Ureter (tissue), 1 donor: ENCODE measurements at regions not wholly inside any gene's neighbourhood (a gene's known extent, or its start where the extent isn't known, plus 50 kb on each side); places are given as distances from the start of the nearest gene placed in this dataset.
A peak's percentile ranks its signal among the peaks of the same experiment; 100 is the strongest.

Source experiments
- DNase-seq: peaks from one replicate; pipeline ENCODE4 v3.0.0-alpha.2; 2020; ENCODE audit warnings: low spot score
- donor health status: DM: yes; HTN: yes; CAD: no.

- DNase-seq, result no peak
Measured at GRCh38 chr6:26215585-26216358, 128.5 kb downstream of the HFE start.

- peak; percentile 80 for DNase-seq
Measured at GRCh38 chr6:26216359-26216885, 129.2 kb downstream of the HFE start.

DNA sequence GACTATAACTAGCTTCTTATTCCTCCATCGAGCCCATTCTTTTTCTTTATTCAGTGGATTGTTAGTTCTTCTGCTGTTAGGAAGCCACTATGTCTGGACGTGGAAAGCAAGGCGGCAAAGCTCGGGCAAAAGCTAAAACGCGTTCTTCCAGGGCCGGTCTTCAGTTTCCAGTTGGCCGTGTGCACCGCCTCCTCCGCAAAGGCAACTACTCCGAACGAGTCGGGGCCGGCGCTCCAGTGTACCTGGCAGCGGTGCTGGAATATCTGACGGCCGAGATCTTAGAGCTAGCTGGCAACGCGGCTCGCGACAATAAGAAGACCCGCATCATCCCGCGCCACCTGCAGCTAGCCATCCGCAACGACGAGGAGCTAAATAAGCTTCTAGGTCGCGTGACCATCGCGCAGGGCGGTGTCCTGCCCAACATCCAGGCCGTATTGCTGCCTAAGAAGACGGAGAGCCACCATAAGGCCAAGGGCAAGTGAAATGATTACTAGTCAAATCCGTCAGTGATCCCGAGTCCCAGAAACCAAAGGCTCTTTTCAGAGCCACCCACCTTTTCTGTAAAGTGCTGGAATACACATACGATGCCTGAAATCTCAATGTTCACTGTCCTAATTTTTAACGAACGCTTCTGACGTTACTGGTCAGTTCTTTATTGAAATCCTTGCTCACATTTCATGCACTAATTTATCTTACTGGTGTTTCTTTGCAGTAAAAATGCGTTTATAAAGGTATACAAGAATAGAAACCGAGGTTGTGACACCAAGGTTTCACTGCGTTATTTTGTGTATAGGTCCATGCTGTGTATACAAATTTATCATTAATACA is 129.9 kb downstream of the HFE start:
- peak; percentile 88 for DNase-seq

- DNase-seq, result no peak
Measured at GRCh38 chr6:26217714-26218075, 130.5 kb downstream of the HFE start.

- DNase-seq, result no peak
Measured at GRCh38 chr6:26218824-26219223, 131.6 kb downstream of the HFE start.

DNA sequence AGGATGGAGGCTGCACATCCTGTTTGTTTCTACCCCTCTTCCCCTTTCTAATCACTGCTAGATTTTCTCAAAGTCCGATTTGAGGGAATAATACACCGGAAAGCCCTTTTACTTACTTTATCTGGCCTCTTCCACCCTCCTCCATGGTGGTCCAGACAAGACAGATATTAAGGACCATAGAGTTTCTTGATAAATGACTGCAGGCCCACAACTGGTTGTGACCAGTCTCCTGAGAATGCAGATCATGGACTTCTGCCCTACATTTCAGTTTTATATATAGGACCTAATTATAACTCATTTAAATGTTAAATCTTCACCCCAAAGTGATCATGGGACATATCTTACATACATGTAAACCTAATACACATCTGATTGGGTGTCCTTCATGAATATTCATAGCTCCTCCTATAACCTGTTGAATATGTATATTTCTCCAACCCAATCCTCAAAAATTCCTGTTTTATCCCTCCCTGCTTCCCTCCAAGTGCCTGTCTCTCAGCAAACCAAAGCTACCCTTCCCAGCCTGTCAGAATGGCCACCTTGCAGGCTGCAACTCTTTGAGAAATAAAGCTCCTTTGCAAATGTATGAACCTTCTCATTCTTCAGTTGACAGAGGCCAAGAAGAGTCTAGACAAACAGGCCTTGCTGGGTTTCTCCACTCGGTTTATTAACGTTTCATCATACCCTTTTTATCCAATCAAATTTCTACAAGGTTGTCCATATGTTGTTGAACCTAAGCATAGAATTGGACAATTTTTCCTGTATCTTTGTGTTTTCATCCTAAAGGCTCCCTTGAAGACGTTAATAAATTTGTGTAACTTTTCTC is 133.1 kb downstream of the HFE start:
- DNase-seq, result no peak

DNA sequence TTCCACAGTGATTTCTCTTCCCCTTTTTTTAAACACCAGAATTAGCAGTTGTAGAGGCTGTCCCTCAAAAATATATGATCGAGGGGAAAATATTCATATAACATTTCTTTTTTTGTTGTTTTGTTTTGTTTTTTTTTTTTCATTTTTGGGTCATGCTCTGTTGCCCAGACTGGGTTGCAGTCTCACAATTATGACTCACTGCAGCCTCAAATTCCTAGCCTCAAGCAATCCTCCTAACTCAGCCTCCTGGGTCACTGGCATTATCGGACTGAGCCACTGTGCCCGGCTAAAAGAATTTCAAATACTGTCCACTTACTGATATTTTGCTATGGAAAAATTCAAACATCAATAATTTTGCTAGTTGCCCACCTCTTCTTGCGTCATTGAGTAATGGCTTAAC is 134.0 kb downstream of the HFE start:
- DNase-seq, result no peak

DNA sequence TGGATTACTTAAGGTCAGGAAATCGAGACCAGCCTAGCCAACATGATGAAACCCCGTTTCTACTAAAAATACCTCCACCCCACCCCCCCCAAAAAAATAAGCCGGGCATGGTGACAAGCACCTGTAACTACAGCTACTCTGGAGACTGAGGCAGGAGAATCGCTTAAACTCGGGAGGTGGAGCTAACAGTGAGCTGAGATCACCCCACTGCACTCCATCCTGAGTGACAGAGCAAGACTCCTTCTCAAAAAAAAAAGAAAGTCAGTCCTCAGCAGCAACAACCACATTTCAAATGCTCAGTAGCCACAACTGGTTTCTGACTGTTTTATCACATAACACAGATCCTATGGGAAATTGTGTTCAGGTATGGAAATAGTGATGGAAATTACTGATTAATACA is 135.3 kb downstream of the HFE start:
- no peak for DNase-seq

GRCh38 chr6:26223228-26223627 is 136.0 kb downstream of the HFE start:
- DNase-seq, result no peak

DNA sequence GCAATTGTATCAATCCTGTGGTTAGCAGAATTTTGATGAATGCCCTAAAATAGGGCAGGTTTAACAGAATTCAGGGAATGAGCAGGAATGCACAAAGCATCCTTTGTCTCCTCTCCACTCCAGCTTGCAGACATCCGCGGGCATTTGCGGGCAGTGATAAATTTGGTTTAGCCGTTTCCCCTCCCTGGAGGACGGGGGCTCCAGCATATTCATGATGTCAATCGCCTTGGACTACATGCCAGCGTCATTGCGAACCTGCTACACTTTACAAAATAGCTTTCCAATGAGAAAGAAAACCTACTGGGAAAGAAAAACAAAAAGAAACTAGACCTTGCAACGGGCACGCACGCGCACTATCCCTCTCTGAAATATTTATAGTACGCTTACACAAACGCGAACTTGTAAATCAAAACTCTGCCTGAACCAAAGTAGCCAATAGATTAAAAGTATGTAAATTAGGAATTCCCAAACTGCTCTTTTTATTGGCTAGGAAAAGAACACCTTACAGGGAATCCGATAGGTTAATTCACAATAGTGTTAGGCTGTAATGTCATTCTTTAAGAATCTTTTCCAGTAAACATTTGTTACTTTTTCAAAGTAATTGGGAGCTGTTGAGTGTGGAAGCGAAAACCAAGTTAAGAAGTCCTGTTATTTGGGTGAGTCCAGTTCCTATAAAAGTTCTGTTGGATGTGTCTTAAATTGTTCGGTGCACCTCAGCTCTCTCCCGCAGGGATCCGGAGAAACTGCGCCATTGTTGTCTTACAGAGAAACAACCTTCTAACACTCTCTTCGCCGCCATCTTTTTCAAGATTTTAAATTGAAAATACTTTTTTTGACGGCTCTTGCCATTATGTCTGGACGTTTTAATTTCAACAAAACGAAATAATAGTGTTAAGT is 136.7 kb downstream of the HFE start:
- DNase-seq, result peak; percentile 74

DNA sequence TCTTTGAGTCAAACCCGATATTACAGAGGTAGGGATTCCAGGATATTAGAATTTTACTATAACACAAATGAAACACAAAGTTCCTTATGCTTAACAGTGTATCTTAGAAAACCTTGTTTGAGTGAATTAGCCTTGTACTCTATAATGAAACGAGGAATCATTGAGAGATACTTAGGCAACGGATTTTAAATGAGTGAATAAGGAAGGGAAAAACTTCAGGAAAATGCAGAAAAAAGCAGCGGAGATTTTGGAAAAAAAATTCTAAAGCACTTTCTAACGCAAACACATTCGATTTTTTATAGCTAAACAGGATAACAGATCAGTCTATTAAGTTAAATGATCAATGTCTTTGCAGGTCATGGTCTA is 137.3 kb downstream of the HFE start:
- no peak for DNase-seq

DNA sequence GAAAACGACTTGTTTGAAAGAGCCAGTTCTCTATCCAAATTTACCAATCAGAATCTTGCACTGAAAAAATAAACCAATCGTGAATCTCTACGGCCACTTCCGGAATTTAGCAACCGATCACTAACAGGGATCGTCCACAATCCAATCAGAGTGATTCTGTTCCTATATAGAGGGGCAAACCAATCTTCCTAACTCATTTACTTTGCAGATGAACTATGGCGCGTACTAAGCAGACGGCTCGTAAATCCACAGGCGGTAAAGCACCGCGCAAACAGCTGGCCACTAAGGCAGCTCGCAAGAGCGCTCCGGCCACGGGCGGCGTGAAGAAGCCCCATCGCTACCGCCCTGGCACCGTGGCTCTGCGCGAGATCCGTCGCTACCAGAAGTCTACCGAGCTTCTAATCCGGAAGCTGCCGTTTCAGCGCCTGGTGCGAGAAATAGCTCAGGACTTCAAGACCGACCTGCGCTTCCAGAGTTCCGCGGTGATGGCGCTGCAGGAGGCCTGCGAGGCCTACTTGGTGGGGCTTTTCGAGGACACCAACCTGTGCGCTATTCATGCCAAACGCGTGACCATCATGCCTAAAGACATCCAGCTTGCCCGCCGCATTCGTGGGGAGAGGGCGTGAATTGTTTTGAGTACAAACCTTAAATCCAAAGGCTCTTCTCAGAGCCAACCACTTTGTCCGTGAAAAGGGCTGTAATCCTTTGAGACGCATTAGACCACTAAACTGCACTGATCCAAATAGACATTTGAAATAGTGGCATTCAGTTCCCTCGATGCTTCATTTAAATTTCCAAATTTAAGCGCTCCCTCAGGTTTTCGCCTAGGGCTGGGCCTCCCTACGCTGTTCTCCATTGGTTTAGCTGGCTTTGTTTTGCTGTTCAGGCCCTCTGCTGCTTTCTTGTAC is 138.0 kb downstream of the HFE start:
- DNase-seq, result no peak

DNA sequence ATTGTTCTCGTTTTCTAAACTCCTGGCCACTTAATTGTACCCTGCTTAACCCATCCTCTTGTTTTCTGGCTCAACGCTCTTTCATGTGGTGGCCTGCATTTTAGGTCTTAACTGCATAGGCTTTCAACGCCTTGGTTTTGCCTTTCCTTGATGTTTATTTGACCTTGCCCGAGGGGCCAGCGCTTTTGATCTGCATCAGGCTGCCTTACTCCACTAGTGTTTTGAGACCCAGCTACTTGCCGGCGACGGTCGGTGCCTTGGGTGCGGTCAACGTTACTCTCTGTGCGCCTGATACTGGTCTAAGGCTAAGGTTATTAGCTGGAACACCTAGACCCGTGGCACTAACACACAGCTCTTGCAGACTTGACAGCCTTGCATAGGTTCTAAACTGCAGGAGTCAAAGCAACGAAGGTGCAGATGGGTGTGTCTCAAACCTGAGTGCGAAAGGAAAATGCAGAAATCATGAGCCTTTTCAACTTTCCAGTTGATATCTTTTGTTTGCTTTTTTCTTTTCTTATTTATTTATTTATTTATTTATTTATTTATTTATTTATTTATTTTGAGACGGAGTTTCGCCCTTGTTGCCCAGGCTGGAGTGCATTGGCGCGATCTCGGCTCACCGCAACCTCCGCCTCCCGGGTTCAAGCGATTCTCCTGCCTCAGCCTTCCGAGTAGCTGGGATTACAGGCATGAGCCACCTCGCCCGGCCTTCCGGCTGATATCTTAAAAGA is 138.8 kb downstream of the HFE start:
- no peak for DNase-seq

DNA sequence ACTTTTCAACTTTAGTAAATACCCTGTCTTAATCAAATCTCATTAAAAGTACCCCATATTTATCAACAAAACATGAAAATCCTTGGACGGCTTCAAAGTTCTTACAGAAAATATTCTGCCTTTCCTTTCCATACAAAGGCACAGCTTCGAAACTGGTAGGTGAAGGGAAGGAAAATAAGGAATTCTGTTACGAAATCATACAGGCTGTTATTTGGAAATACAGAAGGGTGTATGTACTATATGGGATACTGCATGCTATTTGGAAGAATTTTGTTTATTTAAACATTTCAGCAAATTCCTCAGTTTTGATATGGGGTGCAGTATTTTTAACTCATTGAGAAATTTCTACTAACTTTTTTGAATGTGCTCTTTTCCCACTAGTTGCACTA is 138.4 kb upstream of the BTN3A2 start:
- DNase-seq, result no peak

DNA sequence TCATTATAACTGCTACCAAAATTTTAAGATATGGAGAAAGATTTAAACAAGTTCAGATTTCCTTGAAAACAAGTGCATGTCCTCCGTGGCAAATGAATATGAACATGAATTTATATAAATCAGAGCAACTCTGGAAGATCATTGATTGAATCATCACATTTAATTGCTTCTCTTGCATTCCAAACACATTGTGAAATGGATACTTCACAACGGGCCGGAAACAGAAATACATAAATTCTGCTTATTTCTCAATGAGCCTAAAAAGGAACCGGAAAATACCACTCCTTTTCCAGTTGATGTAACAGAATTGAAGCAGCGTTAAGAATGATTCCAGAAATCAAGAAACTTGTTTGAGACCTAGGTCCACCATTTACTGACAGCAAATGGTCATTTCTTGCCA is 134.6 kb upstream of the BTN3A2 start:
- DNase-seq, result no peak

DNA sequence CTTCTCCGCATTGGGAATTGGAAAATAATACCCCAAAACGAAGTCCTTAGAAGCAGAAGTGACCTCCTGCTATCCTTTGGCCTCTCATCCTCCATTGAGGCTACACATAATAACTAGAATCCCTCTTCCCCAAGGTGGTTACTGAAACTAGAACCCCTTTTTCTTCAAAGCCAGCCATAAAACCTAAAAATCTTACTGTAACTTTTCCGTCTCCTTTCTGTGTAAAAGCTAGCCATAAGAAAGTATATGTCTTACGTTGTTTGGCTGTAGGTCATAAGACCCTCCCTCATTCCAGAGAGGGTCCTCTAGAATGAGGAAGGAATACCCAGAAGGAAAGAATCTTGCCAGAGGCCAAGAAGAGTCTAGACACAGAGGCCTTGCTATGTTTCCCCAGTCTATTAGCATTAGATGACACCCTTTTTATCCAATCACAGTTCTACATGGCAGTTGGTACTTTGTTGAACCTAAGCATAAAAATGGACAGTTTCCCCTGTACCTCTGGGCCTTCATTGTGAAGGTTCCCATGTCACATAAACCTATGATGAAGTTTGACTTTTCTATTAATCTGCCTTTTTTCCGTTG is 133.9 kb upstream of the BTN3A2 start:
- no peak for DNase-seq

DNA sequence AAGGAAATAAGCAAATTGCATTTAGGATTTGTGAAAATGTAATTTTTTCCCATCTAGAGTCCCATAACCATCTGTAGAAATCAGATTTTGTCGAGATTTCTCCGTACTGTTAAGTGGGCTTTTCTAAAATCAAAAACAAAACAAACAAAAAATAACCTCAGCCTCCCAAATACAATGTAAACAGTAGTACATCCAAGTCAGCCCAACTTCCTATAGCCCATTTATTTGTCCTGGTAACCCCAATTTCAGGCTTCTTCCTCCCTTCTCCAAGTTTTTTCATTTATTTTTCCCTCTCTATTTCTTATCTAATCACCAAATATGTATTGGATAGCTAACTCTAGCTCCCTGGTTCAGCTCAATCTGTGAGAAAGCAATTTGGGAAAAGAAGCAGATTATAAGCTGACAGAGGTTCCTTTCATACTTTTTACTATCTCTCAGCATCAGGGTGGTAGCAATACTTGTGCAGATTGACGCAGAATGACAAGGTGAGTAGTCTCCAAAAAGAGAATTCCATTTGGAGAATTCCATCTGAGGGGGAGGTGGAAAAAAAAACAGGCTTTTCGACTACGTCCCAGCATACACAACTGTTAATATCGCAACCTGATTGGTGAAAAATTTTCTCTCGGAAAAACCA is 132.6 kb upstream of the BTN3A2 start:
- DNase-seq, result no peak

GRCh38 chr6:26232940-26233648 is 131.9 kb upstream of the BTN3A2 start:
- no peak for DNase-seq
